Muscle of back (tissue), 3 donors: ENCODE measurements at regions not wholly inside any gene's neighbourhood (a gene's known extent, or its start where the extent isn't known, plus 50 kb on each side); places are given as distances from the start of the nearest gene placed in this dataset.

Experiments used
- DNase-seq, 3 donors: peaks; one replicate each; pipeline versions ENCODE4 v3.0.0 to v3.0.0-alpha.2; 2013

DNA sequence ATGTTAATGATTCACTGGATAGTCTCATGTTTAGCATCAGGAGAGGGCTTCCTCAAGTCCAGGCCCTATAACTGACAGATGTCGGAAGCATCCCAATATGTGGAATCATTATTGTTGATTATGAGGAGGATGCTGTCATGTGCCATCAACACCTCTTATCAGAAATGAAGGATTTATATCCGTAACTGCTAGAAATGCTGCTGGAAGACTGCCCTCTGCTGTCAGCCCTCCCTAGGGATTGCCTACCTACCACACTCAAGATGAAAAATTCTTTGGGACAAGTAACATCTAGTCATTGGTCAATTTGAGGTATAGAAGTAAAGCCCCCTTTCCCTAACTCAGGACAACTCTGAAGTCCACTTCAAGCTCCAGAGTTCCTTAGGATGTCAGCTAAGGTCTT is 1166.5 kb upstream of the NXPH2 start:
- no peak for DNase-seq

- DNase-seq = peak in 1 of 3 donors; percentile 16
Measured at GRCh38 chr2:139940686-139941085, 1160.5 kb upstream of the NXPH2 start.

DNA sequence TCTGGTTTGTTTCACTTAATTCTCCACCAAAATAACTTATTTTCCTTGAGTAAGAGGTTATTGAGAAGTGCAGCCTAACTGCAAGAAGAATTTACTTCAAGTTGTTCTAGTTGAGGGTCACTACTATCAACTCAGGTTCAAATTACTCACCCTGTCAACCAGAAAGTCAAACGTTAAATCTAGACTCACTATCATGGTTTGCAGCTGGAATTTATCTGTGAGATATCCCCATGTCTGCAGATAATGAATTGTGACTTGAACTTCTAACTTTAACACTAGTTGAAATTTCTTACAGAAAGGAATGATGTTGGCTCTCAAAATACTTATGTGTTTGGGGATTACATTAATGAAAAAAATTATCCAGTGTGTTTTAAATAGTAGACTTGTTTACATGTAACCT is 1145.7 kb upstream of the NXPH2 start:
- no peak for DNase-seq

GRCh38 chr2:139924070-139924469 is 1143.9 kb upstream of the NXPH2 start:
- DNase-seq = no peak

DNA sequence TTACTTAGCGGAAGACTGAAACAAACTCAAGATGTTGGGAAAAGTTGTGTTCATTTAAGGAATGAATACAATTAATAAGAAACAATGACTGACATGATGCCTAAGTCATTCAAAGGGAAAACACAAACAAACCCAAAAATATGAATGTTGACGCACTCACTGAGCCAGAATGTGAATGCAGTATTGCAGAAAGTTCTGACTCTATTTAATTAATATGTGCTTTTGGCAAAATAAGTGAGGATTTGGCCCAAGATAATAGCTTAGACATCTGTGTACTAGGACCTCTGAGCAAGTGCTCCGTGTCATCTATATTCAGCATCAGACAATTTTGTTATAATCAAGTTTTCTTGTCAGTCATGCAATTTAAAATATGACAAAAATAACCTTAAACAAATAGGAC is 1138.8 kb upstream of the NXPH2 start:
- DNase-seq = no peak

GRCh38 chr2:139917690-139918384 is 1137.6 kb upstream of the NXPH2 start:
- DNase-seq = peak in 1 of 3 donors; percentile 22

DNA sequence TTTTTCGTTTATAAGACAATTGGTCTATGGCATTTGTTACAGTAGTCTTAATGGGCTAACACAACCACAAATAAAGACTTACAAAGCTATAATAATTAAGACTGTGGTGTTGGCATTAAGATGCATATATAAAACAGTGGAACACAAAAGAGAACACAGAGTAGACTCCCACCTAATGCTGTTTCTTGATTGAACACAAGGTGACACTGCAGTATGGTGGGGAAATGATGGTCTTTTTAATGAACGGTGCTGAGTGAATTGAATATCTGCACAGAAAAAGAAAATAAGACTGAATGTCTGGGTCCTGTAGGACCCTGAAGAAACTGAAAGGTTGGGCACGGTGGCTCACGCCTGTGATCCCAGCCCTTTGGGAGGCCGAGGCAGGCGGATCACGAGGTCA is 1136.6 kb upstream of the NXPH2 start:
- DNase-seq = peak in 1 of 3 donors; percentile 18

- DNase-seq = no peak
Measured at GRCh38 chr2:139911160-139911559, 1131.0 kb upstream of the NXPH2 start.

DNA sequence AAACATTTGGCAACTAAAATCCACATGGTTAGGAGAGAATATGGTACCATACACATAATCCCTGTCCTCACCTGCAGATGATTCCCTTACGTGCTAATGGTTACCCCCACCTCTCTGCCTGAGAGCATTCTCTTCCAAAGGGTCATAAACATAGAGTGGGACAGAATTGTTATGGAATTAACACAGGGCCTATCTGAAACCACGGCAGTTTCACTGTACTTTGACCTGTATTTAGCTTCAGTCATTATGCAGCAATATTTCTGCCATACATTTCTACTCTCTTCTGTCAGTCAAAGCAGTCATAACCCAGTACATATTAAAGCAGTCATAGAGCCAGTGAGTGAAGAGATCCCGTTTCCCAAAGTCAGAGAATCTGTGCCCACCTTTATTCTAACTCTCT is 1128.9 kb upstream of the NXPH2 start:
- no peak for DNase-seq

GRCh38 chr2:139905624-139906023 is 1125.4 kb upstream of the NXPH2 start:
- no peak for DNase-seq

DNA sequence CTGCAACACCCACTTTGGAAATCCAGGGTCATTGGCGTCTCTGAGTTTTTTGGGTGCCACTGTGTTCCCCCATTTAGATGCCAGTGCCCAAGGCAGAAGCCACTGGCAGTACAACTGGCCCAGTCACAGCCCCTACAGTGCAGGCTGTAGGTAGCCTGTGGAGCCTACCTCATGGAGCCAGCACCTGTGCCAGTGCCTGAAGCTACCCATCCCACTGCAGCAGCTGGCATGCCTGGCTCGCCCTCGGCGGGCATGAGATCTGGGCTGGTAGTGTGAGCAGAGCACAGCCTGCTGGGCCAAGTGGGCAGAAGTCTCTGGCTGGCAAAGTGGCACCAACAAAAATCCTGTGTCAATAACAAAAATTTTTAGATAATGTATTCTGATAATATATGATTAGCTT is 1111.4 kb upstream of the NXPH2 start:
- no peak for DNase-seq

DNA sequence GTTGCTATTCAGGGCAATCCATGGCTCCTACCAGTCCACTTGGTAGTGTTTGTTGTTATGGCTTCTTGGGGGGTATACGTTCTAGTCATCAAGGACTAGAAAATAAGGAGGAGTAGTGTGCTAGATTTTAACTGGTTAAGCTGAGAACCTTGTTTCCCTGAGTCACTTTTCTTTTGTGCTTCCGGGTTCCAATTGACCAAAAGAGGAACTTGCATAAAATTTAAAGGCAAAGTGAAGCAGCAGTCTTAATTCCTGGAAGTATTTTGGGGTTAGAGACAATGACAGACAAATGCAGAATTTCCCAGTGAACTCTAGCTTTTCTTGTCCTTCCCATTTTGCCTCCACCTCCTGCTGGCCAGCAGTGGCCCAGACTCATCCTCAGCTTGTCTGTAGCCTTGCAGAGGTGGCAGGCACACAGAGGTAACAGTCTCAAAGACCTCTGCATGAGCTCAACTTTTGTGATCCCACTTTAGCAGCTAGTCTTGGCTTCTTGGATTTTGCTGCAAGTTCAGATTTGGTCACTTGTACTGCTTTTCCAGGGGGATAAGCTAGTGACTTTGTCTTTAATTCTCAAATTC is 1105.8 kb upstream of the NXPH2 start:
- DNase-seq = no peak

DNA sequence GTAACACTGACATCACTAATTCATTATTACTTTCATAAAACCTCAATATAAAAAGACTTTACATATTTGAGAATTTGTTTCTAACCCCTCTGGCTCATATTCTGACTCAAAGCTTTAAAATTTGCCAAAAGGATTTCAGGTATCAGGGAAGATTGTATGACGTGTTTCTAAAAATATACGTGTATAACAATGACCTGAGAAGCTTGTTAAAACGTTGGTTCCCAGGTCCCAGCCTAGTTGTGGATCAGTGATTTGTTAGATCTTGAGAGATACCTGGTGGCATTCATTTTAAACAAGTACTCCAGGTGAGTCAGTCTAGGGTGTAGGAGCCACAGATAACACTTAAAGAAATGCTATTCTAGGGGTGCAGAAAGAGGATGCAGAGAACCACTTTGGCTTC is 1096.8 kb upstream of the NXPH2 start:
- no peak for DNase-seq

- DNase-seq = no peak
Measured at GRCh38 chr2:139876321-139876720, 1096.1 kb upstream of the NXPH2 start.

GRCh38 chr2:139872503-139872902 is 1092.3 kb upstream of the NXPH2 start:
- DNase-seq = no peak

DNA sequence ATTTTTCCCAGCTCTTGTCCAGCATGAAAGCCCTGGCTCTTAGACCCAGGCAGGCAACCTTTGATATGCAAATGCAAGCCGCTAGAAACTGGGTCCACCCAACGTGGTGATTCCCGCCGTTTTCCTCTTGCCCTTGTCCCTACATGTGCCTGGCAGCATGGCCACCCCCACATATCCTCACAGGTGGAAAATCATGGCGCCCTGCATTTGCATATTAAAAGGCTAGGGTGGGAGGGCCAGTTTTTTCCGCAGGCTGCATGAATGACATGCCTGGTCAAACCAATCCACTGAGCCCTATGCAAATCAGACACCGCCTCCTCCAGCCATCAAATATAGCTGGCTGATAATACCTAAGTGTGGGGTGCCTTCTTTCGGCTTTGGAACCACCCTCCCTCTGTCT is 1091.8 kb upstream of the NXPH2 start:
- DNase-seq = no peak

DNA sequence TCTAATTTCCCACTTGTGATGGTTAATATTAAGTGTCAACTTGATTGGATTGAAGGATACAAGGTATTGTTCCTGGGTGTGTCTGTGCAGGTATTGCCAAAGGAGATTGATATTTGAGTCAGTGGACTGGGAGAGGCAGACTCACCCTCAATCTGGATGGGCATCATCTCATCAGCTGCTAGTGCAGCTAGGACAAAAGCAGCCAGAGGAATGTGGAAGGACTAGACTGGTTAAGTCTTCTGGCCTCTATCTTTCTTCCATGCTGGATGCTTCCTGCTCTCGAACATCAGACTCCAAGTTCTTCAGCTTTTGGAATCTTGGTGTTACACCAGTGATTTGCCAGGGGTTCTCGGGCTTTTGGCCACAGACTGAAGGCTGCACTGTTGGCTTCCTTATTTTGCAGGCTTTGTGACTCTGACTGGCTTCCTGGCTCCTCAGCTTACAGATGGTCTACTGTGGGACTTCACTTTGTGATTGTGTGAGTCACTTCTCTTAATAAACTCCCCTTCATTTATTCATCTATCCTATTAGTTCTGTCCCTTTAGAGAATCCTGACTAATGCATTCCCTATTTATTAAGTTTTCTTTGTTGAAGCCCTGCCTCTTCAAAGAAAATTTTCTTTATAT is 1087.5 kb upstream of the NXPH2 start:
- DNase-seq = no peak

GRCh38 chr2:139864821-139865302 is 1084.7 kb upstream of the NXPH2 start:
- DNase-seq = no peak

DNA sequence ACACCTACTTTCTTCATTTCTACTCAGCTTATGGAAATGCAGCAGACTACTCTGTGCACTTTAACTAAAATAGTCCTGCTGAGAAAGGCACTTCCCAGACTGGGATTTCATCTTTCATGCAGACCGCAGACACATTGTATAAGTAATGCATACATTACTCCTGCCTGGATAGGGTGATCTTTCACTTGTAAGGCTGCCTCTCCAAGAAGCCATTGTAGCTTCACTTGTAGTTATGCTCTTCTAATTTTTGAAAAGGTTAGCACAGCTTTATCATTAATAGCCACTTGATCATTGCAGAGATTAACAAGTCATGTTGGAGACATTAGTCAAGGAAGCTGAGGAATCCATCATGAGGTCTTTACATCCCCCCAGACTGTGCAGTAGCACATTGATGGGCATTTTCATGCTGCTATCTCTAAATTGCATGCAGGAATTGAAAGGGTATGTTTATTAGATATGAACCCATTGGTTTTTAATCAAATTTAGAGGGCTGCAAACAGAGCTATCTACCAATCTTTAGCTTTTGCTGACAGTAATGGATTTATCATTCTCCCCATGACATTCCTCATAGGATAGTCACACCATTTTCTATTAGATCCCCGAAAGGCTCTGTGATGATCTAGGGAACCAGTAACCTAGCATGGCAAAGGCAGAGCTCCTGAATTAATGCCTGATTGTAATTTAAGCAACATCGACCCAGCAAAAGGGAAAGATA is 1074.7 kb upstream of the NXPH2 start:
- DNase-seq = no peak

DNA sequence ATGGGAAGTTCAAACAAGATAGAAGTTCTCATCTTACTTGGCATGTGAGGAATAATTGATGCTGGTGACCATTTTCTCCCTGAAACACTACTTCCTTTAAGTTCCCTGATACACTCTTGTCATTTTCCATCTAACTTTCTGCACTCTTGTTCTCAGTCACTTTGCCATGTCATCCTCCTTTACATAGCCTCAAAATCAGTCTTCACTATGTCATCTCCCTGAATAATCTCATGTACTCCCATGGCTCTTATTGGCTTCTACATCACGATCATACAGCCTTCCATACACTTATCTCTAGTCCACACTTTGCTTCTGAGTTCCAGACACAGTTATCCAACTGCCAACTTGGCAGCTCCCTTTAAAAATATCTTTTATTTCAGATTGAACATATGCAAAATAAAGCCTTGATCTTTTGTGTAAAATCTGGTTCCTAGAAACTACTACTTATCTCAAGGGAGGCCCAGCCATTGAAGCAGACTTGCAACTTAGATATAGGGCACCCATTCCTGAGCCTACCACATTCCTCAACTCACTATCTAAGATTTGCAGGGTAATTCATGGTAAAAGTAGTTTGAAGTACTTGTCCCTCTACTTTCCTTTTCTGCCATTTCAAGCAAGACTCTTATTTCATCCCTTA is 1070.2 kb upstream of the NXPH2 start:
- no peak for DNase-seq

DNA sequence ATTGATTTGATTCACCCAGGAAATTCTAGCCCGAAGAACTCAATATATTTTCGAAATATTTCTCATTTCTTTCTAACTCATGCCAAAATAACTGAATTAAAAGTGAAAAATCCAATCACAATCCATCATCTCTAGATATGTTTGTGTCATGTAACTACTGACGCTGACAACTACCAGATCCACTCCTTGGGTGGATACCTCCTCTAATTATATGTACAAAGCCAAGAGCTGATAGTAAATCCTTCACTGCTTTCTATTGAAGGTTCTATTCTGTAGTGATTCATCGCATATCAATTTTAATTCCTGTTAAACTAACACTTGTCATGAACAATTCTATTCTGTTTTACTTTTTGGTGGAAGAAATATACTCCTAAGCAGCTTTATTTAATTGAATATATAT is 1056.6 kb upstream of the NXPH2 start:
- no peak for DNase-seq

DNA sequence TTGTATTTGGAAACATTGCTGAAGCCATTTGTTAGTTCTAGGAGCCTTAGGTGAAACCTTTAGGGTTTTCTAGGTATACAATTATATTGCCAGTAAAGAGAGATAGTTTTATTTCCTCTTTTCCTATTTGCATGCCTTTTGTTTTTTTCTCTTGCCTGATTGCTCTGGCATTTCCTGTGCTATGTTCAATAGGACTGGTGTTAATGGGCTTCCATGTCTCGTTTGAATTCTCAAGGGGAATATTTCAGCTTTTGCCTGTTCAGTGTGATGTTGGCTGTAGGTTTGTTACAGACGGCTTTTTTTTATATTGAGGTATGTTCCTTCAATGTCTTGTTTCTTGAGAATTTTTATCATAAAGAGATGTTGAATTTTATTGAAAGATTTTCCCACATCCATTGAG is 1054.9 kb upstream of the NXPH2 start:
- DNase-seq = no peak
